ENCODE measurements at regions not wholly inside any gene's neighbourhood (a gene's known extent, or its start where the extent isn't known, plus 50 kb on each side); places are given as distances from the start of the nearest gene placed in this dataset.

DNA sequence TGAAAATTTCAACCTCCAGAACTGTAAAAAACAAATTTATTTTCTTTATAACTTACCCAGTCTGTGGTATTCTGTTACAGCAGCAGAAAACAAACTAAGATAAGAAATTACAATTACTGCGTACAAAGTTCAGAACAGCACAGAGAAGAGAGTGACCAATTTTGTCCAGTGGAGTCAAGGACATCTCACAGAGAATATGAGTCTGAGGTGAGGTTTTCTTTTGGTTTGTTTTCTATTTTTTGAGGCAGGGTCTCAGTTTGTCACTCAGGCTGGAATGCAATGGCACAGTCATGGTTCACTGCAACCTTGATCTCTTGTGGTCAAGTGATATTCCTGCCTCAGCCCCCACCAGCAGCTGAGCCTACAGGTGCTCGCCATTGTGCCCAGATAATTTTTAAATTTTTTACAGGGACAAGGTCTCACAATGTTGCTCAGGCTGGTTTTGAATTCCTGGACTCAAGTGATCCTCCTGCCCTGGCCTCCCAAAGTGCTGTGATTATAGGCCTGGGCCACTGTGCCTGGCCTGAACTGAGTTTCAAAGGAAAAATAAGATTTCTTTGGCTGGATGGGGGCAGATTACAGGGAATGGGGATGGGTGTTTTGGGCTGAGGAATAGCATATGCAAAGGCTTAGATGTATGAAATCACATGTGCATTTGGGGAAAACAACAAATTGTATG, 201.1 kb upstream of the USP24 start:
- Histone ChIP-seq H3K4me1 (no peaks in the 10 kb centered on the region), H3K36me3 (no peaks in the 10 kb centered on the region), H3K9me3 (no peaks in the 10 kb centered on the region), H3K27ac (no peak overlapping the region), H3K27me3 (no peaks in the 10 kb centered on the region), H3K4me3 (no peak overlapping the region)
- TF ChIP-seq, protein P1, sequence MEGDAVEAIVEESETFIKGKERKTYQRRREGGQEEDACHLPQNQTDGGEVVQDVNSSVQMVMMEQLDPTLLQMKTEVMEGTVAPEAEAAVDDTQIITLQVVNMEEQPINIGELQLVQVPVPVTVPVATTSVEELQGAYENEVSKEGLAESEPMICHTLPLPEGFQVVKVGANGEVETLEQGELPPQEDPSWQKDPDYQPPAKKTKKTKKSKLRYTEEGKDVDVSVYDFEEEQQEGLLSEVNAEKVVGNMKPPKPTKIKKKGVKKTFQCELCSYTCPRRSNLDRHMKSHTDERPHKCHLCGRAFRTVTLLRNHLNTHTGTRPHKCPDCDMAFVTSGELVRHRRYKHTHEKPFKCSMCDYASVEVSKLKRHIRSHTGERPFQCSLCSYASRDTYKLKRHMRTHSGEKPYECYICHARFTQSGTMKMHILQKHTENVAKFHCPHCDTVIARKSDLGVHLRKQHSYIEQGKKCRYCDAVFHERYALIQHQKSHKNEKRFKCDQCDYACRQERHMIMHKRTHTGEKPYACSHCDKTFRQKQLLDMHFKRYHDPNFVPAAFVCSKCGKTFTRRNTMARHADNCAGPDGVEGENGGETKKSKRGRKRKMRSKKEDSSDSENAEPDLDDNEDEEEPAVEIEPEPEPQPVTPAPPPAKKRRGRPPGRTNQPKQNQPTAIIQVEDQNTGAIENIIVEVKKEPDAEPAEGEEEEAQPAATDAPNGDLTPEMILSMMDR (IDR thresholded peaks at IDR 0.05) = no peak
- no peak for DNase-seq (ENCODE audit: low spot score)

DNA sequence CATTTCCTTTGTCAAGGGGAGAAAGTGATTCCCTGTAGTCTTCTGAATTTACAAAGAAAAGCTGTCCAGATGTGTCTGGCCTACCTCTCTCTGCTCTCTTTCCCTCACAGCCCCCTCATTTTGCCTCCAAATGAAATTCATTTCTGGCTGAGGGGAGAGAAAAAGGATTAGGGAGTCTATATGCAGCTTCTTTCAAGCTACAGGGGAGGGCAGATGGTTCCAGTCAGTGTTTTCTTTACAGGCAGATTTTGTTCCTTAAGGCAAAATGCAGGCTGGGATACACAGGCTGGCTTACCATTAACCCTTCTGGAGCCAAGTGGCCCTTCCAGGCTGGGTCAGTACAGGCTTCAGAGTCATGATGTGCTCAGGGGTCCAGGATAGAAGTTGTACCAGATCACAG, 198.1 kb upstream of the USP24 start:
- H3K27ac ChIP-seq = no peak overlapping the region
- H3K27me3 ChIP-seq = no peaks in the 10 kb centered on the region
- no peaks in the 10 kb centered on the region for H3K36me3 ChIP-seq
- TF ChIP-seq, protein P1 (IDR thresholded peaks at IDR 0.05) = no peak
- H3K9me3 ChIP-seq = no peaks in the 10 kb centered on the region
- no peak overlapping the region for H3K4me3 ChIP-seq
- H3K4me1 ChIP-seq = no peaks in the 10 kb centered on the region
- no peak for DNase-seq (ENCODE audit: low spot score)

DNA sequence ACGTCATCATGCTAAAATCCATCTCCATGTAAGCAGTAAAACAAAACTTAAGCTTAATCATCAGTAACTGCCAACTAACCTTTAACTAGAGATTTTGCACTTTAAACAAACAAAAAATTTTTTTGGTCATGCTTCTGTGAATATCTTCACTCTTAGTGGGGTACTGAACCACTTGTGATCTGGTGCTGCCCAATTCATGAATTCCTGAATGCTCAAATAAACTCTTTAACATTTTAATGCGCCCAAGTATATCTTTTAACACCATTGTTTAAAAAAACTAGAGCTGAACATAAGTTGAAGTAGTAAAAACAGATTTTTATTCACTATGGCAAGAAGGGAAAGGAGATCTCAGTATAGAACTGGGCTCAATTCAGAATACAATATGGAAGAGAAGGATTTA, 196.9 kb upstream of the USP24 start:
- H3K27me3 ChIP-seq = no peaks in the 10 kb centered on the region
- H3K4me3 ChIP-seq = no peak overlapping the region
- no peaks in the 10 kb centered on the region for H3K4me1 ChIP-seq
- TF ChIP-seq, protein P1 (IDR thresholded peaks at IDR 0.05) = no peak
- H3K36me3 ChIP-seq = no peaks in the 10 kb centered on the region
- no peak overlapping the region for H3K27ac ChIP-seq
- DNase-seq (ENCODE audit: low spot score) = no peak
- no peaks in the 10 kb centered on the region for H3K9me3 ChIP-seq

DNA sequence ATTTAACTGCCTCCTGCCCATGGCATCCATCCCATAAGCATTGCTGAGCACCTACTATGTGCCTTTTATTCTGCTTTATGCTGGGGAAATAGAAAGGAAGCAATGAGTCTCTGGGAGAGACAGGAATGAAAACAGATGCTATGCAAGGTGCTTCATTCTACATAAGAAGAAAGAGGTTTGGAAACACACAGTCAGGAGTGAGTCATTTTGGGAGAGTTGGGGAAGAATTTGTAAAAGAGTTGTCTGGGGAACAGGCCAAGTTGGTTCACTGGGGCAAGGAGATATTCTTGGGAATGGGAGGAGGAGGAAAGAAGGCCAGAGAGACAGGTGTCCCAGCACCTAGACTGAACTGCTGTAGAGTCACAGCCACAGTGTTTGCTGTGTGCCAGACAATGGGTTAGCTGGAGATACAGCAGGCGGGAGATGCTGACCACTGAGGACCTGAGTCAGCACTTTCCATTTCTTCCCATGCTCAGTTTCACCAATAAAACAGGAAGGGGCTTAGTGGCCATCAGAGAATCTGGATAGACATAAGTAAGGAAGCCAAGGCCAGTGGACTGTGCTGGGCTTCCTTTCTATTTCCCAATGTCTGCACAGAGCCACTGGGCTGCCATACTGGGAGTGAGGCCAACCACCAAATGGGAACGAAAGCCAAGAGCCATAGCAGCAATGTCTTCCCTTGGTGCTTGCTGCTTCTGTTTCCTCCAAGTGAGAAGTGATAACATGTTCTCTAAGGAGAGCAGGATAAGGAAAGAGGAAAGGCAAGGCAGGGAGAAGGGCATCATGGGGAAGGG, 187.7 kb upstream of the USP24 start:
- DNase-seq (ENCODE audit: low spot score) = no peak

DNA sequence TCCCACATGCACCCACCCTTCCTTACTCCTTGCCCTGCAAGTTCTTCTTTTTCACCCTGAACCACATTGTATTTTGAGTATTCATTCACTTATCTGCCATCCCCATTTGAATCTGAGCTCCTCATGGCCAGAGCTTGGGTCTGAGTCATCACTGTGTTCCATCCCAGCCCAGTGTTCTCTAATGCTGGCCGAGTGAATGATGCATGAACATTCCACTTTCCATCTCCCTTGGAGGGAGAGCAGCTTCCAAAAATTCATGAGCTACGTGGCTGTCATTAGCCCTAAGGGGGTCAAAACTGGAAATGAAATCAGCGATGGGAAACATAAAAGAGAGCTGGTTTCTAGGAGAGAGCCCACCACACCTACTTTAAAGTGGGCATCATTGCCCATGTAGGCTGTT, 187.0 kb upstream of the USP24 start:
- Histone ChIP-seq H3K4me3 (no peak overlapping the region), H3K9me3 (no peaks in the 10 kb centered on the region), H3K27ac (no peak overlapping the region), H3K4me1 (no peaks in the 10 kb centered on the region), H3K36me3 (no peaks in the 10 kb centered on the region), H3K27me3 (no peaks in the 10 kb centered on the region)
- TF ChIP-seq, protein P1 (IDR thresholded peaks at IDR 0.05) = no peak
- no peak for DNase-seq (ENCODE audit: low spot score)

More for the DNA sequence above, 187.7 kb upstream of the USP24 start:
- Histone ChIP-seq H3K27ac (no peak overlapping the region), H3K4me3 (no peak overlapping the region), H3K36me3 (no peaks in the 10 kb centered on the region), H3K9me3 (no peaks in the 10 kb centered on the region), H3K27me3 (no peaks in the 10 kb centered on the region), H3K4me1 (no peaks in the 10 kb centered on the region)
- TF ChIP-seq, protein P1 (IDR thresholded peaks at IDR 0.05) = no peak
